HepG2 (cell line): ENCODE measurements at regions not wholly inside any gene's neighbourhood (a gene's known extent, or its start where the extent isn't known, plus 50 kb on each side); places are given as distances from the start of the nearest gene placed in this dataset.
"Not testable (repeated sequence)": the region's sequence is repeated elsewhere in the genome, so short reads cannot be mapped to it uniquely, and the experiment has no call there.

Experiments
- HOXA5 ChIP-seq: sonication (generic); formaldehyde crosslinking; IDR thresholded peaks from 2 replicates; pipeline ENCODE4 v1.4.0; 2020; ENCODE audit warnings: missing genetic modification reagents
- KDM6A ChIP-seq: IDR thresholded peaks from 2 replicates; pipeline ENCODE4 v1.6.1; 2016; ENCODE audit warnings: low read depth
- SMARCC2 ChIP-seq: fragments of 450-650 bp; IDR thresholded peaks from 2 replicates; pipeline ENCODE4 v1.6.1; 2017; ENCODE audit warnings: antibody characterized with exemption, mild to moderate bottlenecking
- ZNF225 ChIP-seq: sonication (generic); formaldehyde crosslinking; IDR thresholded peaks from 2 replicates; pipeline ENCODE4 v1.4.0; 2020; ENCODE audit warnings: mild to moderate bottlenecking, missing genetic modification reagents
- TF ChIP-seq, protein P1 (sequence below): sonication (generic); formaldehyde crosslinking; IDR thresholded peaks from 2 replicates; pipeline ENCODE4 v1.4.0; 2020; ENCODE audit warnings: mild to moderate bottlenecking, low read depth, missing genetic modification reagents

DNA sequence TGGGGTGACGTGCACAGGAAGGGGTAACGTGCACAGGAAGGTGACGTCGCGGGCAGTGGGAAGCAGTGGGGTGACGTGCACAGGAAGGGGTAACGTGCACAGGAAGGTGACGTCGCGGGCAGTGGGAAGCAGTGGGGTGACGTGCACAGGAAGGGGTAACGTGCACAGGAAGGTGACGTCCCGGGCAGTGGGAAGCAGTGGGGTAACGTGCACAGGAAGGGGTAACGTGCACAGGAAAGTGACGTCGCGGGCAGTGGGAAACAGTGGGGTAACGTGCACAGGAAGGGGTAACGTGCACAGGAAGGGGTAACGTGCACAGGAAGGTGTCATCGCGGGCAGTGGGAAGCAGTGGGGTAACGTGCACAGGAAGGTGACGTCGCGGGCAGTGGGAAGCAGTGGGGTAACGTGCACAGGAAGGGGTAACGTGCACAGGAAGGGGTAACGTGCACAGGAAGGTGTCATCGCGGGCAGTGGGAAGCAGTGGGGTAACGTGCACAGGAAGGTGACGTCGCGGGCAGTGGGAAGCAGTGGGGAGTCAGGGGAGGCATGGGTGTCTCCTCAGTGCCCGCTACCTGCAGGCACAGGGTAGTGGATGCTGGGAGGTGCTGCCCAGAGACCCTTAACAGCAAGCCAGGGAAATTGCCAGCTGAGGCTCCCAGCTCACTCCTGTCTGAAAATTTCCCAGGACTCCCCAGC lies 68.0 kb upstream of the CTBP2 start:
- not testable (repeated sequence) for TF ChIP-seq HOXA5 (CRISPR knock-in tag); SMARCC2; ZNF225 (CRISPR knock-in tag); KDM6A (CRISPR knock-in tag)
- TF ChIP-seq, protein P1, sequence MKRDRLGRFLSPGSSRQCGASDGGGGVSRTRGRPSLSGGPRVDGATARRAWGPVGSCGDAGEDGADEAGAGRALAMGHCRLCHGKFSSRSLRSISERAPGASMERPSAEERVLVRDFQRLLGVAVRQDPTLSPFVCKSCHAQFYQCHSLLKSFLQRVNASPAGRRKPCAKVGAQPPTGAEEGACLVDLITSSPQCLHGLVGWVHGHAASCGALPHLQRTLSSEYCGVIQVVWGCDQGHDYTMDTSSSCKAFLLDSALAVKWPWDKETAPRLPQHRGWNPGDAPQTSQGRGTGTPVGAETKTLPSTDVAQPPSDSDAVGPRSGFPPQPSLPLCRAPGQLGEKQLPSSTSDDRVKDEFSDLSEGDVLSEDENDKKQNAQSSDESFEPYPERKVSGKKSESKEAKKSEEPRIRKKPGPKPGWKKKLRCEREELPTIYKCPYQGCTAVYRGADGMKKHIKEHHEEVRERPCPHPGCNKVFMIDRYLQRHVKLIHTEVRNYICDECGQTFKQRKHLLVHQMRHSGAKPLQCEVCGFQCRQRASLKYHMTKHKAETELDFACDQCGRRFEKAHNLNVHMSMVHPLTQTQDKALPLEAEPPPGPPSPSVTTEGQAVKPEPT, result not testable (repeated sequence)
